Fibroblast of lung (primary cell): ENCODE measurements at regions not wholly inside any gene's neighbourhood (a gene's known extent, or its start where the extent isn't known, plus 50 kb on each side); places are given as distances from the start of the nearest gene placed in this dataset.

Experiments
- DNase-seq, 2 donors: peaks; one replicate each; pipeline versions ENCODE4 v3.0.0 to v3.0.0-alpha.2; 2010; ENCODE audit warnings: low read depth in 2 of 2
- H2AFZ ChIP-seq: 2 replicates; pipeline ENCODE4 v1.5.1; 2012; ENCODE audit warnings: low read length, control low read depth, inconsistent platforms
- H3K27ac ChIP-seq: 2 replicates; pipeline ENCODE4 v1.5.1; 2011; ENCODE audit warnings: low read length, control low read depth; ENCODE audit not compliant: insufficient read depth
- H3K27me3 ChIP-seq: 2 replicates; pipeline ENCODE4 v1.5.1; 2011; ENCODE audit warnings: mild to moderate bottlenecking, low read length; ENCODE audit not compliant: control insufficient read depth, insufficient read depth
- H3K36me3 ChIP-seq: 2 replicates; pipeline ENCODE4 v1.5.1; 2011; ENCODE audit warnings: low read length; ENCODE audit not compliant: control insufficient read depth, insufficient read depth
- H3K4me1 ChIP-seq: 2 replicates; pipeline ENCODE4 v1.5.1; 2011; ENCODE audit warnings: low read length; ENCODE audit not compliant: control insufficient read depth, insufficient read depth; ENCODE audit errors: extremely low read depth
- H3K4me2 ChIP-seq: 2 replicates; pipeline ENCODE4 v1.5.1; 2011; ENCODE audit warnings: low read length, control low read depth; ENCODE audit not compliant: insufficient read depth; ENCODE audit errors: extremely low read depth
- H3K4me3 ChIP-seq, 4 experiments: fragments of 200-600 bp in 1 of 4; sonication (generic) in 1 of 4; replicated peaks in 1 of 4; 2 replicates each; pipeline ENCODE4 v1.5.1; 2011 to 2016; ENCODE audit warnings: low read length in 4 of 4, low read depth in 3 of 4, mild to moderate bottlenecking in 3 of 4, control low read depth in 2 of 4, inconsistent platforms in 1 of 4, mixed read lengths in 1 of 4; ENCODE audit not compliant: insufficient read depth in 1 of 4; ENCODE audit errors: control extremely low read depth in 1 of 4
- H3K79me2 ChIP-seq: 2 replicates; pipeline ENCODE4 v1.5.1; 2012; ENCODE audit warnings: mild to moderate bottlenecking, low read length, inconsistent platforms; ENCODE audit not compliant: control insufficient read depth, insufficient read depth
- H3K9ac ChIP-seq: 2 replicates; pipeline ENCODE4 v1.5.1; 2011; ENCODE audit warnings: mild to moderate bottlenecking, low read length, control low read depth; ENCODE audit not compliant: insufficient read depth
- H3K9me3 ChIP-seq: 2 replicates; pipeline ENCODE4 v1.5.1; 2012; ENCODE audit warnings: low read depth, low read length; ENCODE audit not compliant: control insufficient read depth, insufficient read depth
- H4K20me1 ChIP-seq: 2 replicates; pipeline ENCODE4 v1.5.1; 2011; ENCODE audit warnings: low read length; ENCODE audit not compliant: control insufficient read depth, insufficient read depth; ENCODE audit errors: extremely low read depth
- EZH2 ChIP-seq: IDR thresholded peaks from 2 replicates; pipeline ENCODE4 v1.5.1; 2012; ENCODE audit warnings: low read length, control low read depth, mild to moderate bottlenecking; ENCODE audit errors: missing control alignments
- TF ChIP-seq, protein P1 (sequence below), 2 donors: IDR thresholded peaks in 1 of 2; conservative IDR thresholded peaks in 1 of 2; 1 replicate in 1 of 2; 2 replicates in 1 of 2; pipeline ENCODE4 v1.5.1; 2011 to 2012; ENCODE audit warnings: low read length in 2 of 2, control low read depth in 1 of 2, inconsistent platforms in 1 of 2, low read depth in 1 of 2, mild to moderate bottlenecking in 1 of 2

DNA sequence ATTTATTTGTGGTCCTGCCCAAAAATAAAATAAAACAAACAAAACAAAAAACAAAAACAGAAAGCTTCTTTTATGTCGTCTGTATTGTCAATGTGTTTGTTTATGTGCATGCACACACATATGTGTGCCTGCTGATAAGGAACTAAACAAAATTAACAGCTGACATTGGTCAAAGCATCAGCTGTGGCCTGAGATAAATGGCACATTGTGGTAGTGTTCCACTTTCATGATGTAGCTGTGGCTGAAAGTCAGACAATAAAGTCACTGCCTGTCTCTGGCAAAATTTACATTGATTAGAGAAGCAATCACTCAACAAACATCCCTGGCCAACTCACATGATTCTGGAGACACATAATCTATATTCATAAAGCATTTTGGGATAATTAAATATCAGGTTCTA is 203.4 kb upstream of the PIK3C3 start:
- H2AFZ ChIP-seq, result no peak overlapping the region
- no peaks in the 10 kb centered on the region for H3K27me3 ChIP-seq
- no peaks in the 10 kb centered on the region for H4K20me1 ChIP-seq
- no peaks in the 10 kb centered on the region for H3K36me3 ChIP-seq
- DNase-seq, result no peak
- H3K4me3 ChIP-seq, result no peak overlapping the region
- TF ChIP-seq, protein P1, sequence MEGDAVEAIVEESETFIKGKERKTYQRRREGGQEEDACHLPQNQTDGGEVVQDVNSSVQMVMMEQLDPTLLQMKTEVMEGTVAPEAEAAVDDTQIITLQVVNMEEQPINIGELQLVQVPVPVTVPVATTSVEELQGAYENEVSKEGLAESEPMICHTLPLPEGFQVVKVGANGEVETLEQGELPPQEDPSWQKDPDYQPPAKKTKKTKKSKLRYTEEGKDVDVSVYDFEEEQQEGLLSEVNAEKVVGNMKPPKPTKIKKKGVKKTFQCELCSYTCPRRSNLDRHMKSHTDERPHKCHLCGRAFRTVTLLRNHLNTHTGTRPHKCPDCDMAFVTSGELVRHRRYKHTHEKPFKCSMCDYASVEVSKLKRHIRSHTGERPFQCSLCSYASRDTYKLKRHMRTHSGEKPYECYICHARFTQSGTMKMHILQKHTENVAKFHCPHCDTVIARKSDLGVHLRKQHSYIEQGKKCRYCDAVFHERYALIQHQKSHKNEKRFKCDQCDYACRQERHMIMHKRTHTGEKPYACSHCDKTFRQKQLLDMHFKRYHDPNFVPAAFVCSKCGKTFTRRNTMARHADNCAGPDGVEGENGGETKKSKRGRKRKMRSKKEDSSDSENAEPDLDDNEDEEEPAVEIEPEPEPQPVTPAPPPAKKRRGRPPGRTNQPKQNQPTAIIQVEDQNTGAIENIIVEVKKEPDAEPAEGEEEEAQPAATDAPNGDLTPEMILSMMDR (conservative IDR thresholded peaks at IDR 0.05 in 1 of 2, IDR thresholded peaks at IDR 0.05 in 1 of 2; ENCODE audit: low read depth in 1 of 2, low read length in 2 of 2), result no peak
- TF ChIP-seq EZH2, result no peak
- no peak overlapping the region for H3K9ac ChIP-seq
- no peaks in the 10 kb centered on the region for H3K4me1 ChIP-seq
- H3K79me2 ChIP-seq, result no peaks in the 10 kb centered on the region
- H3K4me2 ChIP-seq, result no peak overlapping the region
- H3K27ac ChIP-seq, result no peak overlapping the region
- no peaks in the 10 kb centered on the region for H3K9me3 ChIP-seq

DNA sequence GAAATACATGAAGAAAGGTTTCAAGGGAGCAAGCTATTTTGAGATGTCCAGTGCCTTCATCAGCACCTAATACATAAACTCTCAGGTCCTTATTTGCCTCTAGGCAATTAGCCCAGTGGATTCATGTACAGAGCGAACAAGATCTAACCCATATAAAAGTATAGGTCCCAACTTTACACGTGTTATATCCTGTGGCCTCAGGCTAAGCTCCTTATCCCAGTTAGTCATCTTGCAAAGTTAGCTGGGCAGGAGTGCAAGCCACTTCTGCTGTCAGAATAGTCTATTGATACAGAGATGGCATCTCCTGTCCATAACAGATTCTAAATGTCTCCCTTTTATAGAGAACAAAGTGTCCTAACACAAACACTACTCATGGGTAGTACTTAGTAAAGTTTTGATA is 203.9 kb upstream of the PIK3C3 start:
- H3K4me1 ChIP-seq, result no peaks in the 10 kb centered on the region
- H3K27me3 ChIP-seq, result no peaks in the 10 kb centered on the region
- no peak overlapping the region for H3K4me2 ChIP-seq
- TF ChIP-seq, protein P1 (conservative IDR thresholded peaks at IDR 0.05 in 1 of 2, IDR thresholded peaks at IDR 0.05 in 1 of 2; ENCODE audit: low read depth in 1 of 2, low read length in 2 of 2), result no peak
- no peak for TF ChIP-seq EZH2
- no peak overlapping the region for H3K9ac ChIP-seq
- H3K27ac ChIP-seq, result no peak overlapping the region
- H3K36me3 ChIP-seq, result no peaks in the 10 kb centered on the region
- no peak for DNase-seq
- no peak overlapping the region for H3K4me3 ChIP-seq
- no peaks in the 10 kb centered on the region for H3K79me2 ChIP-seq
- no peak overlapping the region for H2AFZ ChIP-seq
- no peaks in the 10 kb centered on the region for H3K9me3 ChIP-seq
- H4K20me1 ChIP-seq, result no peaks in the 10 kb centered on the region

DNA sequence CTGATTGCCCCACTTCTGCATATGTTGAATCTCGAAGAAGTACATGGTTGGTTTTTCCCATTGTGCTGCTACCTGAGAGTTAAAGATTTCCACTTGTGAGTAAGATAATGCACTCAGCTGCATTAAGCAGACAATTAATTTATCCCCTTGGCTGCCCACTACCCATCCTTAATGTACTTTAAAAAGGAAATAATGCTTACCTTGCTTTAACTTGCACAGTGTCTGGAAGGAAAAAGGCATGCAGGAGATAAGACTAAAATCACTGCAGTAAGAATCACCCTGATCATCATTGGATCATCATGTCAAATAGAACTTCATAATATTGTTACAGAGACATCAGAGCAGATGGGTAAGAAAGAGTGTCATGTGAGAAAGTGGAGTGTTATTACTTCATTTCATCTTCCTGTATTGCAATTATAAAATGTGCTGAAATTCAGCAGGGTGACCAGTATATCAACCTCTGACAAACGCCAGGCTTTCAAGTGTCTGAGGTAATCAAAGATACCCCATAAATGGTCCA is 207.3 kb upstream of the PIK3C3 start:
- no peak overlapping the region for H3K4me2 ChIP-seq
- no peaks in the 10 kb centered on the region for H3K79me2 ChIP-seq
- no peaks in the 10 kb centered on the region for H4K20me1 ChIP-seq
- no peak overlapping the region for H3K27ac ChIP-seq
- no peaks in the 10 kb centered on the region for H3K4me1 ChIP-seq
- no peak overlapping the region for H2AFZ ChIP-seq
- TF ChIP-seq, protein P1 (conservative IDR thresholded peaks at IDR 0.05 in 1 of 2, IDR thresholded peaks at IDR 0.05 in 1 of 2; ENCODE audit: low read depth in 1 of 2, low read length in 2 of 2), result no peak
- no peaks in the 10 kb centered on the region for H3K36me3 ChIP-seq
- H3K27me3 ChIP-seq, result no peaks in the 10 kb centered on the region
- H3K9me3 ChIP-seq, result no peaks in the 10 kb centered on the region
- H3K9ac ChIP-seq, result no peak overlapping the region
- no peak overlapping the region for H3K4me3 ChIP-seq
- no peak for DNase-seq
